Retina (tissue), 1 donor: ENCODE measurements at regions not wholly inside any gene's neighbourhood (a gene's known extent, or its start where the extent isn't known, plus 50 kb on each side); places are given as distances from the start of the nearest gene placed in this dataset.
"Not testable (repeated sequence)": the region's sequence is repeated elsewhere in the genome, so short reads cannot be mapped to it uniquely, and the experiment has no call there.

Experiments used
- DNase-seq: peaks from one replicate; pipeline ENCODE4 v3.0.0-alpha.2; 2016

DNA sequence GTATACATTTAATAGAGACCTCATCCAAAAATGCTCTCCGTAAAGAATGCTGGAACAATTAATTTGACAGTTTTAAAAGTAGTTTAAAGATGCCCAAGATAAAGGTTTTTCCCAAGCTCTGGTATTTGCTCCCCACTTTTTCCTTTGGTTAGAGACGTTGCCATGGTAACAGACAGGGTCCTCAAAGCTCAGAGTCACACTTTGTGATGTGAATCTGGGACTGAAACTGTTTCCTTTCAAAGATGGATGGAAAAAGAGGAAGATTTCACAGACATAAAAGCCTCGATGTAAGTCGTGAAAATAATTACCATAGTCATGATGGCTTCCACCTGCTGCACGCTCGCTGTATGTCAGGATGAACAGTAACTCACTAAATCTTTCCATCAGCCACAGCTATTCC is 229.5 kb downstream of the MSX2 start:
- no peak for DNase-seq

- DNase-seq = peak; percentile 78
These were observed 226.9 kb downstream of the MSX2 start for GRCh38 chr5:174951151-174951780.

DNA sequence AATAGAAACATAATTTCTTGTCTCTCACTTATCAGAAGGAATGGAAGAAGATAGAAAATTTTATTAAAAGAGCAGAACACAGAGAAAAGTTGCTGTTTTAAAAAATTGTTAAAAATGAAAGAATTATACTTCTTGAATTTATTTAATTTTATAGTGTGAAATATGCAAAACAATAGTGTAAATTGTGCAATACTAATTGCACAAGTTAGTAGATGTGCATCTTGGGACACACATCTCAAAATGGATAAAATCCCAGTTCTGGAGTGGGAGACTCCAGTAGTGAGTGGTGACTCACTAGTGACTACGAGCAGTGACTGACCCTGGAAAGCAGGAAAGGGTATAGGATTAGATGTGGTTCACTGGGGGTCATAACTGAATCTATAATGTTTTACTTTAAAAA is 223.2 kb downstream of the MSX2 start:
- no peak for DNase-seq

- no peak for DNase-seq
These were observed 221.5 kb downstream of the MSX2 start for GRCh38 chr5:174945853-174946252.

DNA sequence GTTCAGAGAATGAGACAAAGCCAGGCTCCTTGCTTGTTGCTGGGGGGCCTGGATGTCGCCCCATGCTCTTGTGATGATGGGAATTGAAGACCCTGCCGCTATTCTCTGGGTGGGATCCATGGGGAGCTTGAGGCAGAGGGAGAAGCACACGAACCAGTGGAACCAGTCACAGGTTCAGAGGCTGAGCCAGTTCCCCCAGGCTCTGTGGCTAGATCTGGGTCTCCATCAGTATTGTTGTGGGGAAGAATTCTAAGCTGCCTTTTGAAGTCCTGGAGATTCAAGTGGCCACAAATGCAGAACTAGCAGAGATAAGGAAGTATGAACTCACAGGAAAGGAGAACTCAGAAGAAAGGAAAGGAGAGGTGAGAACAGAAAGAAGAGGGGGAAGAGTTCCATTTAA is 219.4 kb downstream of the MSX2 start:
- DNase-seq = no peak

DNA sequence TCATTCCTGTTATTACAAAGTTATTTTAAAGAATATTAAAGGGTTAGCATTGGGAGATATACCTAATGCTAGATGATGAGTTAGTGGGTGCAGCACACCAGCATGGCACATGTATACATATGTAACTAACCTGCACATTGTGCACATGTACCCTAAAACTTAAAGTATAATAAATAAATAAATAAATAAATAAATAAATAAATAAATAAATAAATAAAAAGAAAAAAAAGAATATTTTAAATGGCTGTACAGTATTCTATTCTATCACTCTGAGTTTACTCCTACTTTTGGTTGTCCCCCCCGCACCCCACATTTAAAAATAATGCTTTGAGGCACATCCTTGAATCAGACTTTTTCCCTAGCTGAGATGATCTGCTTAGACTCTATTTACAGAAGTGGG is 218.6 kb downstream of the MSX2 start:
- DNase-seq = not testable (repeated sequence)

- DNase-seq = no peak
These were observed 213.1 kb downstream of the MSX2 start for GRCh38 chr5:174937201-174938123.

- DNase-seq = peak; percentile 78
These were observed 211.6 kb downstream of the MSX2 start for GRCh38 chr5:174935854-174936474.

GRCh38 chr5:174931033-174931432 is 206.7 kb downstream of the MSX2 start:
- DNase-seq = not testable (repeated sequence)

GRCh38 chr5:174925586-174925985 is 201.2 kb downstream of the MSX2 start:
- DNase-seq = no peak

DNA sequence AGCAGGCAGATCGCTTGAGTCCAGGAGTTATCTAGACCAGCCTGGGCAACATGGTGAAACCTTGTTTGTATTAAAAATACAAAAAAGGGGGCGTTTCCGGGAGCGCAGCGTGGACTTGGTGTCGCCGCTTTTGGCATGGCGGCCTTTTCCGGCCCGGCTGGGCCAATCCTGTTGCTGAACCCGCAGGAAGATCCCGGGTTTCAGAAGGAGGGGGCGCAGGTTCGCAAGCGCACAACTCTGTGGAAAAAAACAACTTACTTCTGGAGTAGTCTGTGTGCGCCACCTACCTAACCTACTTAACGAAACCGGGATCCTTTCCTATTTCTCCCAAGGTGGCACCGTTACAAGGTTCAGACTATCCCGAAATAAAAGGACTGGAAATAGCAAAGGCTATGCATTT is 198.6 kb downstream of the MSX2 start:
- no peak for DNase-seq

DNA sequence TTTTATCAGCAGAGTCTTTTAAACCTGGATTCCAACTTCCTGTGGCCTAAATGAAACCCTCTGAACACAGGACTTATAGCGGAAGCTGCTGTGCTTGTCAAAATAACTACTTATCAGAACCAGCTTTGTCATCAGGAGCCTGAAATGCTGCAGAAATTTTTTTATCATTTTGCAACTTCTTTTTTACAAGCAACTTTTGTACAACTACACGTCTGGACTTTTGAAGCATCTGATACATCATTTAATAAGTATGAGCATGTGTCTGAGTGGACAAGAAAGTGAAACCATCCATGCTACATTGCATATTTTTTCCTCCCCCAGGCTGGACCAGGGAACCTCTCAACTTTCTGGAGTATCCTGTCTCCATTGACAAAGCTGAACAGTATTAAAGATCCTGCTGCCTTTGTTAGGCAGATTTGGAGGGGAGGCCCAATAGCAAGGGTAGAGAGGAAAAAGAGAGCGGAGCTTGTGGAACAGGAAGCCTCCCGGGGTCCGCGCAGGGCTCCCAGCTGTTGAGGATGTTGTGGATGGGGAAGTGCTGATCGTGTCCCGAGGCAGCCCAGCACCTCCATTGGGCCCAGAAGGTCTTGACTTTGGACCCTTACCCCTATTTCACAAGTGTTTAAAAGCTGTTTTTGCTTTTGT is 196.6 kb downstream of the MSX2 start:
- no peak for DNase-seq

DNA sequence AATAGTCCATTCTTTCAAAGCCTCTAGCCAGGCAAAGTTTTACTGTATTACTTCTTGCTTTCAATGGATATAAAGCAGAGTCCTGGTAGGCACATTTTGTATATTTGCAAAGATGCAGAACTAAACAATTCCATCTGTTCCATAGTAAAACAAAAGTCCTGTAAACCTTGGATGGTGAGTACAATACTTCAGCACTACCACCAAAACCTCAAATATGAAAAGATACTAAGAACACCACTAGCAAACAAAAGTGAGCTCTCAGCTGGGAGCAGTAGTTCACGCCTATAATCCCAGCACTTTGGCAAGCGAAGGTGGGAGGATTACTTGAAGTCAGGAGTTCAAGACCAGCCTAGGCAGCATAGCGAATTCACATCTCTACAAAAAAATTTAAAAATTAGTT is 195.0 kb downstream of the MSX2 start:
- no peak for DNase-seq

- DNase-seq = no peak
These were observed 194.3 kb downstream of the MSX2 start for GRCh38 chr5:174918655-174919054.

DNA sequence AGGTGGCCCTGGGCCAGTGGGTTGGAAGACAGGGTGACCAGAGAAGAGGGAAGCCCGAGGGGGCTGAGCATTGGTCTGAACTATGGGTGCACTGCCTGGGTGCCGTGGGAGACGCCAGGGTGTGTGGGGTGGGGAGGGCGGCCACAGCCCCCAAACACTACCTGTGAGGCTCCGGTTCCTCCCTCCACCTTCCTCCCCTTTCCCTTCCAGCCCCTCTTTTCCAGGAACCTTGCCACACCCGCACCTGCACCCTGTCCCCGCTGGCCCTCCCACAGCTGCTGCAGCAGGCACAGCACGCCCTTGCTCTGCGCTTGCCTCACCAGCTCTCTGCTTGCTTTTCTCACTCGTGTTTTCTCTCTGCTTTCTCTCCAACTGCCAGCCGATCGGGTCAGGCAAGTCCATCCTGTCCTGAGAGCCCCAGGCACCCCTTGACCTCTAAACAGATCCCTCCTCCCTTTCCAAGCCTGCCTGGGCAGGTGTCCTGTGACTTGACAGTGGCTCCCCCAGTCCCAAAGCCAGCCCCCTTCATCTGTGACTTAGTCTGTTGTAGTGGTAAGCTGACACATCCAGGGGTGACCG is 193.7 kb downstream of the MSX2 start:
- DNase-seq = no peak

- not testable (repeated sequence) for DNase-seq
These were observed 193.1 kb downstream of the MSX2 start for GRCh38 chr5:174917435-174917834.

DNA sequence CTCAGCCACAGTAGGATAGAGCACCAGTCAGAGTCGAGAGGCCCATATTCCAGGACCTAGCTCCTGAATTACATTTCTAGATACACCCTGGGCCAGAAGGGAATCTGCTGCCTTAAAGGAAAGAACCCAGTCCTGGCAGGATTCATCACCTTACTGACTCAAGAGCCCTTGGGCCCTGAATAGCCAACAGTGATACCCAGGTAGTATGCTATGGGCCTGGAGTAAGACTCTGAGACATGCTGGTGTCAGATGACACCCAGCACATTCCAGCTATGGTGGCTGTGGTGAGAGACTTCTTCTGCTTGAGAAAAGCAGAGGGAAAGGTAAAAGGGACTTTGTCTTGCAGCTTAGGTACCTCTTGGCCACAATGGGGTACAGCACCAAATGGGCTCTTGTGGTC is 192.5 kb downstream of the MSX2 start:
- DNase-seq = not testable (repeated sequence)

DNA sequence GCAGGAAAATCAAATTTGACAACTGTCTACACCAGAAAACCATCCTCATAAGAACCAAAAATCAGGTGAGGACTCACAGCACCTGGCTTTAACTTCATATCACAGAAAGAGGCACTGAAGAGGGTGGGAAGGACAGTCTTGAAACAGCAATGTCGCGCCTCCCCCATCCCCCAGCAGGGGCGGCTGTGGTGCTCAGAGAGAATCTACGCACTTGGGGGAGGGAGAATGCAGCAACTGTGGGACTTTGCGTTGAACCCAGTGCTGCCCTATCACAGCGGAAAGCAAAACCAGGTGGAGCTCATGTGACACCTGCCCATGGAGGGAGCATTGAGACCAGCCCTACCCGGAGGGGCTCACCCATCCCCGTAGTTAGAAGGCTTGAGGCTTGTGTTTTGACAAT is 191.8 kb downstream of the MSX2 start:
- DNase-seq = no peak

DNA sequence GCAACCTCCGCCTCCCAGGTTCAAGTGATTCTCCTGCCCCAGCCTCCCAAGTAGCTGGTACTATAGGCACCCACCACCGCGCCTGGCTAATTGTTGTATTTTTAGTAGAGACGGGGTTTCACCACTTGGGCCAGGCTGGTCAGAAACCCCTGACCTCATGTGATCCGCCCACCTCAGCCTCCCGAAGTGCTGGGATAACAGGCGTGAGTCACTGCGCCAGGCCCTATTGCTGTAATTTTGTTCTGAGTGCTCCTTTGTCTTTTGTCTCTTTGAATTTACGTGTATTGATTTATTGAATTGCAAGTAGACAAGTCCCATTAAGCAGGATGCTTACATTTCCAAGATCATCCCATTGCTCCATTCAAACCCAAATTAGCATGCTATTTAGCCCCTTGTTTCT is 186.7 kb downstream of the MSX2 start:
- DNase-seq = no peak

DNA sequence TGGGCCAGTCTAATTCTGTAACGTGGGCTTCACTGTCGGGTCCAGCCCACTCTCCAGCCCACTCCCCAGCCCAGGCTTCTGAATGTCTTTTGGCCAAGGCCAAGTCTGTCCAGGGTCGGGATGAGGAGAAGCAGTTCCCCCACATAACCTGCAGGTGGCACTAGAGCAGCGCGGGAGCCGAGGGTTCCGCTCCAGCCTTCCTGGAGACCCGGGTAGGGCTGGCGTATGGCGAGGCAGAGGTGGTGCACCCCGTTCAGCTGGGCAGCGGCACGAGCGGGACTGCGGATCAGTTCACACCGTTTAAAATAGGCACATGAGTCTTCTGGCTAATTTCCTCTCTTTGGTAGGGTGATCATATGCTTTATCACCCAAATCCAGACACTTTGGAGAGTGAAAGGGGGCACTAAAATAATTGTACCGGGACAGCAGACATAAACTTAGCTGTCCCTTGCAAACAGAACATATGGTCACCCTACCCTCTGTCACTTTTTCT is 185.9 kb downstream of the MSX2 start:
- DNase-seq = peak; percentile 89

DNA sequence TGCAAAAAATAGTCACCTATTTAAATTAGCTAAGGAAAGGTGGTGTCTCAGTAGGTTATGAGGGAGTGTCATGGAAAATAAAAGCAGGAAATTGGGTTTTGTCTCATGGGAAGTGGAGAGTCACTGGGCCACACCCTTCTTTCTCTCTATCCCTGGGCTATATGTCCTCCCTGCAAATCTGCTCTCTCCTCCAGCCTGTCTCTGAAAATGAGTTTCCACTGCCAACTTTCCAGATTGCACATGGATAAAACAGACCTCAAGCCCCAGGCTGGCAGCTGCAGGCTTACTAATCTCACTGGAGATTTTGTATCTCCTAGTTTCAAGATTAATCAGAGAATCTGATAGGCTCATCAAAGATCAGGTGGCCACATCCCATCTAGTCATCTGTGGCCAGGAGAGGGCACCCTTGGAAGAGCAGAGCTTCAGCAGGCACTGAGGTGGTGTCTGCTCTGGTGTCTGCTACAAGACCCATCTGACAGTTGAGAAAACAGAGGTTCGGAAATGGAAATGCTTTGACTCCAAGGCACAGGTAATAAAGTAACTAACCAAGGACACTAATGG is 178.9 kb downstream of the MSX2 start:
- DNase-seq = no peak

GRCh38 chr5:174901336-174901735 is 177.0 kb downstream of the MSX2 start:
- no peak for DNase-seq
